ENCODE measurements at regions not wholly inside any gene's neighbourhood (a gene's known extent, or its start where the extent isn't known, plus 50 kb on each side); places are given as distances from the start of the nearest gene placed in this dataset.
"Not testable (repeated sequence)": the region's sequence is repeated elsewhere in the genome, so short reads cannot be mapped to it uniquely, and the experiment has no call there.

GRCh38 chr12:11509326-11509725, 114.0 kb upstream of the PRB2 start:
- DNase-seq: no peak
- H3K4me3 Mint-ChIP-seq: no peak overlapping the region
- H3K36me3 Mint-ChIP-seq: no peaks in the 10 kb centered on the region
- H3K27ac Mint-ChIP-seq: no peak overlapping the region
- H3K9me3 Mint-ChIP-seq: no peaks in the 10 kb centered on the region
- no peaks in the 10 kb centered on the region for H3K27me3 Mint-ChIP-seq
- H3K4me1 Mint-ChIP-seq: no peaks in the 10 kb centered on the region

- Mint-ChIP-seq H3K27me3 (no peaks in the 10 kb centered on the region), H3K9me3 (no peaks in the 10 kb centered on the region), H3K27ac (no peak overlapping the region), H3K36me3 (no peaks in the 10 kb centered on the region), H3K4me1 (no peaks in the 10 kb centered on the region), H3K4me3 (no peak overlapping the region)
- no peak for DNase-seq
These were observed 115.3 kb upstream of the PRB2 start for GRCh38 chr12:11510671-11511070.

GRCh38 chr12:11513288-11513687, 117.9 kb upstream of the PRB2 start:
- no peak overlapping the region for H3K4me3 Mint-ChIP-seq
- no peak overlapping the region for H3K27ac Mint-ChIP-seq
- no peaks in the 10 kb centered on the region for H3K4me1 Mint-ChIP-seq
- no peaks in the 10 kb centered on the region for H3K27me3 Mint-ChIP-seq
- no peaks in the 10 kb centered on the region for H3K9me3 Mint-ChIP-seq
- H3K36me3 Mint-ChIP-seq: no peaks in the 10 kb centered on the region
- DNase-seq: no peak

GRCh38 chr12:11517080-11517479, 121.7 kb upstream of the PRB2 start:
- H3K27ac Mint-ChIP-seq: no peak overlapping the region
- H3K4me3 Mint-ChIP-seq: no peak overlapping the region
- H3K27me3 Mint-ChIP-seq: no peaks in the 10 kb centered on the region
- H3K4me1 Mint-ChIP-seq: no peaks in the 10 kb centered on the region
- no peak for DNase-seq
- H3K36me3 Mint-ChIP-seq: no peaks in the 10 kb centered on the region
- H3K9me3 Mint-ChIP-seq: no peaks in the 10 kb centered on the region

GRCh38 chr12:11524446-11524845, 125.0 kb upstream of the ETV6 start:
- H3K36me3 Mint-ChIP-seq: no peaks in the 10 kb centered on the region
- no peaks in the 10 kb centered on the region for H3K27me3 Mint-ChIP-seq
- H3K27ac Mint-ChIP-seq: no peak overlapping the region
- H3K9me3 Mint-ChIP-seq: no peaks in the 10 kb centered on the region
- no peak for DNase-seq
- H3K4me1 Mint-ChIP-seq: no peaks in the 10 kb centered on the region
- no peak overlapping the region for H3K4me3 Mint-ChIP-seq

GRCh38 chr12:11534064-11534463, 115.4 kb upstream of the ETV6 start:
- Mint-ChIP-seq H3K9me3 (peaks cover 2% of the 10 kb centered on the region), H3K27me3 (no peaks in the 10 kb centered on the region), H3K27ac (no peak overlapping the region), H3K36me3 (no peaks in the 10 kb centered on the region), H3K4me3 (no peak overlapping the region), H3K4me1 (no peaks in the 10 kb centered on the region)
- DNase-seq: no peak

GRCh38 chr12:11535127-11535526, 114.3 kb upstream of the ETV6 start:
- Mint-ChIP-seq H3K27me3 (no peaks in the 10 kb centered on the region), H3K4me1 (no peaks in the 10 kb centered on the region), H3K27ac (no peak overlapping the region), H3K4me3 (no peak overlapping the region), H3K36me3 (no peaks in the 10 kb centered on the region), H3K9me3 (peaks cover 4% of the 10 kb centered on the region)
- no peak for DNase-seq

GRCh38 chr12:11539156-11539555, 110.3 kb upstream of the ETV6 start:
- Mint-ChIP-seq H3K27me3 (no peaks in the 10 kb centered on the region), H3K4me1 (peaks cover 17% of the 10 kb centered on the region), H3K4me3 (no peak overlapping the region), H3K9me3 (peaks cover 4% of the 10 kb centered on the region), H3K36me3 (no peaks in the 10 kb centered on the region), H3K27ac (no peak overlapping the region)
- DNase-seq: no peak

- Mint-ChIP-seq H3K36me3 (no peaks in the 10 kb centered on the region), H3K27me3 (no peaks in the 10 kb centered on the region), H3K9me3 (peaks cover 4% of the 10 kb centered on the region), H3K27ac (no peak overlapping the region), H3K4me3 (no peak overlapping the region), H3K4me1 (peaks cover 26% of the 10 kb centered on the region)
- DNase-seq: no peak
These were observed 109.3 kb upstream of the ETV6 start for GRCh38 chr12:11540156-11540555.

GRCh38 chr12:11540615-11541310, 108.7 kb upstream of the ETV6 start:
- Mint-ChIP-seq H3K4me1 (peaks cover 32% of the 10 kb centered on the region), H3K9me3 (peaks cover 4% of the 10 kb centered on the region), H3K27ac (no peak overlapping the region), H3K36me3 (no peaks in the 10 kb centered on the region), H3K4me3 (no peak overlapping the region), H3K27me3 (no peaks in the 10 kb centered on the region)
- DNase-seq: no peak

GRCh38 chr12:11542599-11542998, 106.9 kb upstream of the ETV6 start:
- Mint-ChIP-seq H3K9me3 (peaks cover 4% of the 10 kb centered on the region), H3K27ac (no peak overlapping the region), H3K27me3 (no peaks in the 10 kb centered on the region), H3K4me3 (no peak overlapping the region), H3K36me3 (no peaks in the 10 kb centered on the region), H3K4me1 (peaks cover 38% of the 10 kb centered on the region)
- no peak for DNase-seq

GRCh38 chr12:11543457-11544158, 105.9 kb upstream of the ETV6 start:
- Mint-ChIP-seq H3K9me3 (peaks cover 4% of the 10 kb centered on the region), H3K36me3 (no peaks in the 10 kb centered on the region), H3K27me3 (no peaks in the 10 kb centered on the region), H3K27ac (peak overlapping the region; percentile 23), H3K4me3 (no peak overlapping the region), H3K4me1 (peaks cover 43% of the 10 kb centered on the region)
- DNase-seq: no peak

- H3K4me1 Mint-ChIP-seq: peaks cover 40% of the 10 kb centered on the region
These were observed 103.8 kb upstream of the ETV6 start for GRCh38 chr12:11545484-11546330.

GRCh38 chr12:11546582-11547270, 102.7 kb upstream of the ETV6 start:
- H3K4me1 Mint-ChIP-seq: peaks cover 37% of the 10 kb centered on the region
- peak; percentile 26 for DNase-seq
- H3K27ac Mint-ChIP-seq: peak overlapping the region; percentile 99
- not testable (repeated sequence) for H3K36me3 Mint-ChIP-seq, H3K9me3 Mint-ChIP-seq, H3K27me3 Mint-ChIP-seq
- H3K4me3 Mint-ChIP-seq: peak overlapping the region; percentile 77

More at GRCh38 chr12:11545484-11546330, 103.8 kb upstream of the ETV6 start:
- DNase-seq: peak; percentile 62
- H3K27me3 Mint-ChIP-seq: no peaks in the 10 kb centered on the region
- peak overlapping the region; percentile 99 for H3K27ac Mint-ChIP-seq
- H3K9me3 Mint-ChIP-seq: no peaks in the 10 kb centered on the region
- H3K36me3 Mint-ChIP-seq: no peaks in the 10 kb centered on the region
- H3K4me3 Mint-ChIP-seq: peak overlapping the region; percentile 77

GRCh38 chr12:11547271-11547646, 102.2 kb upstream of the ETV6 start:
- H3K27ac Mint-ChIP-seq: peak overlapping the region; percentile 99
- H3K27me3 Mint-ChIP-seq, H3K36me3 Mint-ChIP-seq, H3K9me3 Mint-ChIP-seq: not testable (repeated sequence)
- H3K4me1 Mint-ChIP-seq: peaks cover 37% of the 10 kb centered on the region
- peak; percentile 42 for DNase-seq
- peak overlapping the region; percentile 77 for H3K4me3 Mint-ChIP-seq
